ENCODE measurements at regions not wholly inside any gene's neighbourhood (a gene's known extent, or its start where the extent isn't known, plus 50 kb on each side); places are given as distances from the start of the nearest gene placed in this dataset.

GRCh38 chr3:14318646-14319045, 83.8 kb upstream of the SLC6A6 start:
- no peaks in the 10 kb centered on the region for H3K4me1 ChIP-seq (ENCODE audit: control insufficient read depth, insufficient read depth, low read length)
- H2AFZ ChIP-seq (replicated peaks; ENCODE audit: low read length, poor library complexity), result no peak overlapping the region
- peaks cover 6% of the 10 kb centered on the region for H3K9me3 ChIP-seq (ENCODE audit: control insufficient read depth, insufficient read depth, low read length)
- no peak overlapping the region for H3K27ac ChIP-seq (ENCODE audit: insufficient read depth, low read length)
- in situ Hi-C loops (cut with MboI; ENCODE audit: low sequenced_read_pairs), result no loop called here
- TF ChIP-seq CTCF (conservative IDR thresholded peaks at IDR 0.05; ENCODE audit: low read depth, low read length) (no peak), CHD1 (IDR thresholded peaks at IDR 0.05; ENCODE audit: low read depth, low read length) (no peak)
- no peak overlapping the region for H3K4ac ChIP-seq (ENCODE audit: low read depth, low read length)
- dilution Hi-C loops (cut with HindIII; ENCODE audit: low sequenced_read_pairs, unreplicated experiment), result no loop called here
- no peak overlapping the region for H3K4me2 ChIP-seq (ENCODE audit: low read depth, low read length)
- intact Hi-C loops (cut with micrococcal nuclease), result no loop called here
- no peaks in the 10 kb centered on the region for H4K20me1 ChIP-seq (ENCODE audit: insufficient read depth, low read length)
- H2AK9ac ChIP-seq (replicated peaks; ENCODE audit: low read depth, low read length, poor library complexity), result no peak overlapping the region
- DNase-seq (no peak), ATAC-seq (ENCODE audit: low read depth) (no peak)
- no peak overlapping the region for H2BK5ac ChIP-seq (ENCODE audit: low read depth, low read length, poor library complexity, severe bottlenecking)
- H3K9ac ChIP-seq (ENCODE audit: low read depth, low read length), result no peak overlapping the region
- no peak overlapping the region for H3K18ac ChIP-seq (ENCODE audit: low read depth, low read length)
- H3K14ac ChIP-seq (replicated peaks; ENCODE audit: low read depth, low read length), result no peak overlapping the region
- H3K79me1 ChIP-seq (ENCODE audit: low read depth in 1 of 2, low read length in 2 of 2), result no peaks in the 10 kb centered on the region
- no peak overlapping the region for H2AK5ac ChIP-seq (ENCODE audit: low read depth, low read length)
- ChIA-PET POLR2A (ENCODE audit: unreplicated experiment) (no interaction called here), CTCF (no interaction called here)
- peaks cover 4% of the 10 kb centered on the region; the same call in 1 of the 2 replicates for H3K9me1 ChIP-seq (ENCODE audit: insufficient read depth, low read length)
- WGBS, 2 experiments (ENCODE audit: extremely low coverage in 2 of 2, insufficient read length in 1 of 2), result no CpG with 5 or more reads among the region's 3 CpGs
- H3K27me3 ChIP-seq (ENCODE audit: control insufficient read depth, insufficient read depth, low read length), result peaks cover 38% of the 10 kb centered on the region
- no peak overlapping the region for H2BK20ac ChIP-seq (ENCODE audit: low read depth, low read length)
- no peak overlapping the region for H4K8ac ChIP-seq (ENCODE audit: low read depth in 2 of 2, low read length in 2 of 2)
- no peak overlapping the region for H3K56ac ChIP-seq (ENCODE audit: extremely low read depth, insufficient read depth, low read length)
- BruUV-seq (replicated peaks), result no TSS peak
- no peak overlapping the region for H2BK120ac ChIP-seq (ENCODE audit: low read depth, low read length)
- H2BK15ac ChIP-seq (ENCODE audit: low read depth, low read length), result no peak overlapping the region
- H3K4me3 ChIP-seq (ENCODE audit: insufficient read depth, low read depth, low read length), result no peak overlapping the region
- no peaks in the 10 kb centered on the region for H3K36me3 ChIP-seq (ENCODE audit: control insufficient read depth, insufficient read depth, low read length)
- no peak overlapping the region for H4K91ac ChIP-seq (ENCODE audit: insufficient read depth, low read depth, low read length)
- no peak overlapping the region for H3K23ac ChIP-seq (ENCODE audit: low read depth, low read length)
- H4K5ac ChIP-seq (ENCODE audit: low read depth, low read length), result no peak overlapping the region
